B cell (primary cell): ENCODE measurements at regions not wholly inside any gene's neighbourhood (a gene's known extent, or its start where the extent isn't known, plus 50 kb on each side); places are given as distances from the start of the nearest gene placed in this dataset.

ENCODE experiments used
- EZH2 ChIP-seq: IDR thresholded peaks from 2 replicates; pipeline ENCODE4 v1.6.1; 2012; ENCODE audit warnings: borderline replicate concordance, low read depth, mild to moderate bottlenecking, moderate library complexity, low read length; ENCODE audit not compliant: insufficient read depth, poor library complexity, severe bottlenecking
- TF ChIP-seq, protein P1 (sequence below): fragments of 200-600 bp; IDR thresholded peaks from one replicate; pipeline ENCODE4 v1.8.0; 2022; ENCODE audit warnings: antibody characterized with exemption, mild to moderate bottlenecking

DNA sequence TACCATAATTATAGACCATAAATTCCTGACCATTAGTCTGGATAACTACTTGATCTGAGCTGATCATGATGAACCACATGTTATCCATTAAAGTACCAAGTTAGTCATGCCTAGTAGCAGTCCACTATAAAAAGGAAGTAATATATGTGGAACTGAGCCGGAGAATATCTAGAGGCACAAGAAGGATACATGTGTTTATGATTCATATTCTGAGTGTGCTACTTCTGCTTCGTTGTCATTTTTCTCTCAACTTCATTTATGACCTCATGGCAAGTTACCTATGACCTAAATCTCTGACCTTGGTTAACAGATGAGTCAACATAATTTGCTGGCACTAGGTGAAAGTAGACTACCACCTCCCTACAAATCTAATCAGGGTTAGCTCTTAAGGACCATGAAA lies 56.5 kb upstream of the ANKRD17 start:
- TF ChIP-seq, protein P1, sequence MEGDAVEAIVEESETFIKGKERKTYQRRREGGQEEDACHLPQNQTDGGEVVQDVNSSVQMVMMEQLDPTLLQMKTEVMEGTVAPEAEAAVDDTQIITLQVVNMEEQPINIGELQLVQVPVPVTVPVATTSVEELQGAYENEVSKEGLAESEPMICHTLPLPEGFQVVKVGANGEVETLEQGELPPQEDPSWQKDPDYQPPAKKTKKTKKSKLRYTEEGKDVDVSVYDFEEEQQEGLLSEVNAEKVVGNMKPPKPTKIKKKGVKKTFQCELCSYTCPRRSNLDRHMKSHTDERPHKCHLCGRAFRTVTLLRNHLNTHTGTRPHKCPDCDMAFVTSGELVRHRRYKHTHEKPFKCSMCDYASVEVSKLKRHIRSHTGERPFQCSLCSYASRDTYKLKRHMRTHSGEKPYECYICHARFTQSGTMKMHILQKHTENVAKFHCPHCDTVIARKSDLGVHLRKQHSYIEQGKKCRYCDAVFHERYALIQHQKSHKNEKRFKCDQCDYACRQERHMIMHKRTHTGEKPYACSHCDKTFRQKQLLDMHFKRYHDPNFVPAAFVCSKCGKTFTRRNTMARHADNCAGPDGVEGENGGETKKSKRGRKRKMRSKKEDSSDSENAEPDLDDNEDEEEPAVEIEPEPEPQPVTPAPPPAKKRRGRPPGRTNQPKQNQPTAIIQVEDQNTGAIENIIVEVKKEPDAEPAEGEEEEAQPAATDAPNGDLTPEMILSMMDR: no peak
- no peak for TF ChIP-seq EZH2
